ENCODE measurements at regions not wholly inside any gene's neighbourhood (a gene's known extent, or its start where the extent isn't known, plus 50 kb on each side); places are given as distances from the start of the nearest gene placed in this dataset.

- no peak for DNase-seq (ENCODE audit: low read depth, low spot score)
- H3K4me3 ChIP-seq (ENCODE audit: low read length), result no peak overlapping the region
Measured at GRCh38 chr9:1384816-1385215, 334.7 kb downstream of the DMRT2 start.

GRCh38 chr9:1386420-1386819 lies 336.3 kb downstream of the DMRT2 start:
- DNase-seq (ENCODE audit: low read depth, low spot score), result no peak
- H3K4me3 ChIP-seq (ENCODE audit: low read length), result no peak overlapping the region

GRCh38 chr9:1388216-1388615 lies 338.1 kb downstream of the DMRT2 start:
- no peak for DNase-seq (ENCODE audit: low read depth, low spot score)
- H3K4me3 ChIP-seq (ENCODE audit: low read length), result no peak overlapping the region

GRCh38 chr9:1400983-1401382 lies 350.8 kb downstream of the DMRT2 start:
- DNase-seq (ENCODE audit: low read depth, low spot score), result no peak
- H3K4me3 ChIP-seq (ENCODE audit: low read length), result no peak overlapping the region

GRCh38 chr9:1404940-1405339 lies 354.8 kb downstream of the DMRT2 start:
- no peak overlapping the region for H3K4me3 ChIP-seq (ENCODE audit: low read length)
- no peak for DNase-seq (ENCODE audit: low read depth, low spot score)

- DNase-seq (ENCODE audit: low read depth, low spot score), result no peak
Measured at GRCh38 chr9:1411826-1412225, 361.7 kb downstream of the DMRT2 start.

GRCh38 chr9:1414711-1415131 lies 364.6 kb downstream of the DMRT2 start:
- H3K4me3 ChIP-seq (ENCODE audit: low read length), result no peak overlapping the region
- no peak for DNase-seq (ENCODE audit: low read depth, low spot score)

More at GRCh38 chr9:1411826-1412225, 361.7 kb downstream of the DMRT2 start:
- H3K4me3 ChIP-seq (ENCODE audit: low read length), result no peak overlapping the region

- no peak overlapping the region for H3K4me3 ChIP-seq (ENCODE audit: low read length)
- DNase-seq (ENCODE audit: low read depth, low spot score), result no peak
Measured at GRCh38 chr9:1415146-1415545, 365.0 kb downstream of the DMRT2 start.

GRCh38 chr9:1416261-1416660 lies 366.1 kb downstream of the DMRT2 start:
- DNase-seq (ENCODE audit: low read depth, low spot score), result no peak
- H3K4me3 ChIP-seq (ENCODE audit: low read length), result no peak overlapping the region

GRCh38 chr9:1421436-1421835 lies 371.3 kb downstream of the DMRT2 start:
- H3K4me3 ChIP-seq (ENCODE audit: low read length), result no peak overlapping the region
- no peak for DNase-seq (ENCODE audit: low read depth, low spot score)

- H3K4me3 ChIP-seq (ENCODE audit: low read length), result no peak overlapping the region
- no peak for DNase-seq (ENCODE audit: low read depth, low spot score)
Measured at GRCh38 chr9:1427875-1428274, 377.7 kb downstream of the DMRT2 start.

GRCh38 chr9:1429297-1429696 lies 379.1 kb downstream of the DMRT2 start:
- DNase-seq (ENCODE audit: low read depth, low spot score), result no peak
- no peak overlapping the region for H3K4me3 ChIP-seq (ENCODE audit: low read length)

GRCh38 chr9:1431461-1431860 lies 381.3 kb downstream of the DMRT2 start:
- H3K4me3 ChIP-seq (ENCODE audit: low read length), result no peak overlapping the region
- no peak for DNase-seq (ENCODE audit: low read depth, low spot score)

- DNase-seq (ENCODE audit: low read depth, low spot score), result no peak
- no peak overlapping the region for H3K4me3 ChIP-seq (ENCODE audit: low read length)
Measured at GRCh38 chr9:1434052-1434767, 384.1 kb downstream of the DMRT2 start.

GRCh38 chr9:1434811-1435210 lies 384.7 kb downstream of the DMRT2 start:
- H3K4me3 ChIP-seq (ENCODE audit: low read length), result no peak overlapping the region
- no peak for DNase-seq (ENCODE audit: low read depth, low spot score)

- H3K4me3 ChIP-seq (ENCODE audit: low read length), result no peak overlapping the region
- DNase-seq (ENCODE audit: low read depth, low spot score), result no peak
Measured at GRCh38 chr9:1440256-1440655, 390.1 kb downstream of the DMRT2 start.

GRCh38 chr9:1442105-1442504 lies 391.9 kb downstream of the DMRT2 start:
- no peak overlapping the region for H3K4me3 ChIP-seq (ENCODE audit: low read length)
- DNase-seq (ENCODE audit: low read depth, low spot score), result no peak

GRCh38 chr9:1443450-1443849 lies 393.3 kb downstream of the DMRT2 start:
- no peak for DNase-seq (ENCODE audit: low read depth, low spot score)
- no peak overlapping the region for H3K4me3 ChIP-seq (ENCODE audit: low read length)

GRCh38 chr9:1446671-1447070 lies 396.5 kb downstream of the DMRT2 start:
- no peak for DNase-seq (ENCODE audit: low read depth, low spot score)
- H3K4me3 ChIP-seq (ENCODE audit: low read length), result no peak overlapping the region

GRCh38 chr9:1453636-1454035 lies 403.5 kb downstream of the DMRT2 start:
- no peak overlapping the region for H3K4me3 ChIP-seq (ENCODE audit: low read length)
- DNase-seq (ENCODE audit: low read depth, low spot score), result no peak

- DNase-seq (ENCODE audit: low read depth, low spot score), result no peak
- no peak overlapping the region for H3K4me3 ChIP-seq (ENCODE audit: low read length)
Measured at GRCh38 chr9:1454211-1454610, 404.1 kb downstream of the DMRT2 start.
